ENCODE measurements at regions not wholly inside any gene's neighbourhood (a gene's known extent, or its start where the extent isn't known, plus 50 kb on each side); places are given as distances from the start of the nearest gene placed in this dataset.

DNA sequence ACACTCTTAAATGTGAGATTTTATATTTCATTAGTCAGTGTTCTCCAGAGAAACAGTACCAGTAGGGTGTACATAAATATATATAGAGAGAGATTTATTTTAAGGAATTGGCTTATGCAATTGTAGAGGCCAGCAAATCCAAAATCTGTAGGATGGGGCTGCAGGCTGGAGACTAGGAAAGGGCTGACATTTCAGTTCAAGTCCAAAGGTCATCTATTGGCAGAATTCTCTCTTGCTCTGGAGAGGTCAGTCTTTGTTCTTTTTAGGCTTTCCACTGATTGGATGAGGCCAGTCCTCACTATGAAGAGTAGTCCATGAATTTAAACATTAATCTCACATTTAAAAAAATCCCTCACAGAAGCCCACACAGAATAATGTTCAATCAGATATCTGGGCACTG is 170.8 kb upstream of the NCKAP5 start:
- no peaks in the 10 kb centered on the region for H3K9me3 ChIP-seq (ENCODE audit: control insufficient read depth in 2 of 2, insufficient read depth in 1 of 2, low read length in 1 of 2)
- H3K4me3 ChIP-seq (ENCODE audit: low read length in 2 of 2) = no peak overlapping the region
- no peaks in the 10 kb centered on the region for H3K36me3 ChIP-seq (ENCODE audit: control insufficient read depth in 2 of 2, insufficient read depth in 2 of 2, low read length in 1 of 2)
- H3K27me3 ChIP-seq (ENCODE audit: control insufficient read depth in 2 of 2, insufficient read depth in 1 of 2, low read length in 1 of 2) = no peaks in the 10 kb centered on the region
- DNase-seq (ENCODE audit: low read depth in 6 of 9, low spot score in 9 of 9) = no peak
- H3K4me1 ChIP-seq (ENCODE audit: control insufficient read depth in 2 of 2, insufficient read depth in 2 of 2, low read length in 2 of 2) = no peaks in the 10 kb centered on the region
- no peak overlapping the region for H3K27ac ChIP-seq (ENCODE audit: low read depth in 1 of 2, low read length in 1 of 2)

DNA sequence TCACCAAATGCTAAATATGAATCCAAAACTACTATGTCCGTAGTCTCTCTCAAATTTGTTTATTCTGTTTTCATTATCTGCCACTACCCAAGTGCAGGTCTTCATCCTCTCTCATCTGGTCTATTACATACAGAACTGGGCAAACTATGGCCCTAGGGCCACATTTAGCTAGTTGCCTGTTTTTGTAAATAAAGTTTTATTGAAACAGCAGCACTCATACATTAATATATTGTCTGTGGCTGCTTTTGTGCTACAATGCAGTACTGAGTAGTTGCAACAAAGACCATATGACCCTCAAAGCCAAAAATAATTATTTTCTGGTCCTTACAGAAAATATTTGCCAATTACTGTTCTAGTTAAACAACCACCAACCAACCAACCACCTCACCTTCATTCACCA is 172.2 kb upstream of the NCKAP5 start:
- WGBS = 95% methylated on average over 1 of the region's 1 CpG
- DNase-seq (ENCODE audit: low read depth in 6 of 9, low spot score in 9 of 9) = no peak
- Histone ChIP-seq H3K9me3 (ENCODE audit: control insufficient read depth in 2 of 2, insufficient read depth in 1 of 2, low read length in 1 of 2) (no peaks in the 10 kb centered on the region), H3K4me3 (ENCODE audit: low read length in 2 of 2) (no peak overlapping the region), H3K27ac (ENCODE audit: low read depth in 1 of 2, low read length in 1 of 2) (no peak overlapping the region), H3K36me3 (ENCODE audit: control insufficient read depth in 2 of 2, insufficient read depth in 2 of 2, low read length in 1 of 2) (no peaks in the 10 kb centered on the region), H3K27me3 (ENCODE audit: control insufficient read depth in 2 of 2, insufficient read depth in 1 of 2, low read length in 1 of 2) (no peaks in the 10 kb centered on the region), H3K4me1 (ENCODE audit: control insufficient read depth in 2 of 2, insufficient read depth in 2 of 2, low read length in 2 of 2) (no peaks in the 10 kb centered on the region)

DNA sequence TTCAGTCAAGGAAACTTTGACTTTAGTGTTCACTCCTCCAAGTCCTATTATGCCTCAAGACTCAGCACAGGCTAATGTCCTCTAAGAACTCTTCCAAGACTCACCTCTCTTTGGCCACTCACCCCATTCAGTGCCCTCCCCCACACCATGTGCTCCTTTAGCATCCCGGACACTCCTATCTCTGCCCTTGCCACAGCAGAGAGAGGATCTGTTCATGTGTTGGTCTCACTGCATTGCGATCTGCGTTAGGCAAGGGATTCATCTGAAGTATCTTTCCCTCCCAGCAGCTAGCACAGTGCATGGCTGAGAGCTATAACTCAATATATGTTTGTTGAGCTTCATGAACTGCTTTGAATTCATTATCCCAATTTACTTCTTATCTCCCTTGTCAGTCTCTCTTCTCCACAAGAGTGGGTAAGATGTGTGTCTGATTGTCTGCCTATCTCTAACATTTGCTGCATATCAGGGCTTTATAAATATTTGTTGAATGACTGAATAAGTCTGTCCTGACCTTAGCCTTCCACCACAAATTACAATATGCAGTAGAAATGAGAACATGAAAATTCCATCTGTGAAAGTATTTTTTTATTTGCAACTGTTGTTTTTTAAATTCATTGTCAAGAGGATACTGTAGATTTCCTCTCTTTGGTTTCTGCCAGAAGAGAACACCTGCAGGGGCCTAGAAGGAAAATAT is 179.9 kb upstream of the NCKAP5 start:
- 91% methylated on average over 3 of the region's 3 CpGs for WGBS

DNA sequence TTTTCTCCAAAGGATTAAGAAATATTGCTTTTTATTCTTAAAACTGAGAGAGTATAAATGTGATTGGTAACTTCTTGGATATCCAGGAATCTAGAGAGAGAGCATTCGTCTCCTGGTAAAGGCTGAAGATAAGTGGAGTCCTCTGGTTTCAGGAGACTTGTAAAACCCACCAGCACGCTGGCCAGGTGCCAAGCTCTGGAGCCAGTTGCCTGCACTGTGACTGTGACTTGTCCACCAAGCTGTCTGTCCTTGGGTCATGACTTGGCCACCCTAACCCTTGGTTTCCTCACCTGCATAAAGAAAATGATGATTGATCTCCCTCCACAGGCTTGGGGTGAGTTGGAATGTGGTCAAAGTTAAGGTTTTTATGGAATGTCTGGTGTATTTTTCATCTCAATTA is 185.4 kb upstream of the NCKAP5 start:
- Histone ChIP-seq H3K36me3 (ENCODE audit: control insufficient read depth in 2 of 2, insufficient read depth in 2 of 2, low read length in 1 of 2) (no peaks in the 10 kb centered on the region), H3K27me3 (ENCODE audit: control insufficient read depth in 2 of 2, insufficient read depth in 1 of 2, low read length in 1 of 2) (no peaks in the 10 kb centered on the region), H3K27ac (ENCODE audit: low read depth in 1 of 2, low read length in 1 of 2) (no peak overlapping the region), H3K4me3 (ENCODE audit: low read length in 2 of 2) (no peak overlapping the region), H3K9me3 (ENCODE audit: control insufficient read depth in 2 of 2, insufficient read depth in 1 of 2, low read length in 1 of 2) (no peaks in the 10 kb centered on the region), H3K4me1 (ENCODE audit: control insufficient read depth in 2 of 2, insufficient read depth in 2 of 2, low read length in 2 of 2) (no peaks in the 10 kb centered on the region)
- no peak for DNase-seq (ENCODE audit: low read depth in 6 of 9, low spot score in 9 of 9)
- 84% methylated on average over 2 of the region's 2 CpGs for WGBS

More for the DNA sequence above, 179.9 kb upstream of the NCKAP5 start:
- no peak overlapping the region for H3K4me3 ChIP-seq (ENCODE audit: low read length in 2 of 2)
- H3K36me3 ChIP-seq (ENCODE audit: control insufficient read depth in 2 of 2, insufficient read depth in 2 of 2, low read length in 1 of 2) = no peaks in the 10 kb centered on the region
- H3K4me1 ChIP-seq (ENCODE audit: control insufficient read depth in 2 of 2, insufficient read depth in 2 of 2, low read length in 2 of 2) = no peaks in the 10 kb centered on the region
- DNase-seq (ENCODE audit: low read depth in 6 of 9, low spot score in 9 of 9) = no peak
- H3K27me3 ChIP-seq (ENCODE audit: control insufficient read depth in 2 of 2, insufficient read depth in 1 of 2, low read length in 1 of 2) = no peaks in the 10 kb centered on the region
- H3K9me3 ChIP-seq (ENCODE audit: control insufficient read depth in 2 of 2, insufficient read depth in 1 of 2, low read length in 1 of 2) = no peaks in the 10 kb centered on the region
- no peak overlapping the region for H3K27ac ChIP-seq (ENCODE audit: low read depth in 1 of 2, low read length in 1 of 2)

DNA sequence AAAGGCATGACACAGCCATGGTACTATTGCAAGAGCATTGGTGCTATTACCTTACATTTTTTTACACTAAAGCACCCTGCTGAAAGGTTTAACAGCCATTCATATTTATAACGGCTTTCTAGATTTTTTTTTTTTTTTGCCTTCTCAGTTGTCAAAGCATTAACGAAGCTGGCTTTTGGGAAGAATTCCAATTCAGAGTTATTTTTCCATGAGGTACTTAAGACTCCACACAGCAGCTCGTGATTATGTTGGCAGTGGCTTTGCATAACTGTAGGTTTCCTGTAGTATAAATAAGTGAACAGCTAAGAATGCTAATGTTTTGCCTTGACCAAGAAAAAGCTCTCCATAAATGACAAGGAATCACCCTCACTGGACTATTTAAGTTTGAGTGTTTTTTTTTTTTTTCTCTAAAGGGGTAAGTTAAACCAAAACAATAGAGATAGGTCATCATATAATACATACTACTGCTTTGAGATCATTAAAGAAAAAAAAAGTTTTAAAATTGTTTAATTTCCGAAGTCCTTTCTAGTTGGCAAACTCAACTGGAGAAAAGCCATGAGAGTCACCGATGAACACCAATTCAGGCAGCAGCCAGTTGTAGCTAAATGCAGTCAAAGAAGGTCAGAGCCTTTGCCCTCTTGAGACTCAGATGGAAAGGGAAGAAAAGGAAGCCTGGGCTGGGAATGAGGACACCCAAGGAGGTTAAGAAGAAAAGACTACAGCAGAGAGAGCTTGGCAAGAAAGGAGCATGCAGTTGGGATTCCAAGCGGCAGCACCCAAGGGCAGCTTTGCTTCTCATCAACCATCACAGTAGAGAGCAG is 187.4 kb upstream of the NCKAP5 start:
- DNase-seq (ENCODE audit: low read depth in 6 of 9, low spot score in 9 of 9) = peak in 1 of 9 donors; percentile 7
- no peaks in the 10 kb centered on the region for H3K9me3 ChIP-seq (ENCODE audit: control insufficient read depth in 2 of 2, insufficient read depth in 1 of 2, low read length in 1 of 2)
- H3K4me1 ChIP-seq (ENCODE audit: control insufficient read depth in 2 of 2, insufficient read depth in 2 of 2, low read length in 2 of 2) = no peaks in the 10 kb centered on the region
- no peaks in the 10 kb centered on the region for H3K27me3 ChIP-seq (ENCODE audit: control insufficient read depth in 2 of 2, insufficient read depth in 1 of 2, low read length in 1 of 2)
- H3K36me3 ChIP-seq (ENCODE audit: control insufficient read depth in 2 of 2, insufficient read depth in 2 of 2, low read length in 1 of 2) = no peaks in the 10 kb centered on the region
- no peak overlapping the region for H3K27ac ChIP-seq (ENCODE audit: low read depth in 1 of 2, low read length in 1 of 2)
- H3K4me3 ChIP-seq (ENCODE audit: low read length in 2 of 2) = no peak overlapping the region
- WGBS = 84% methylated on average over 6 of the region's 6 CpGs

DNA sequence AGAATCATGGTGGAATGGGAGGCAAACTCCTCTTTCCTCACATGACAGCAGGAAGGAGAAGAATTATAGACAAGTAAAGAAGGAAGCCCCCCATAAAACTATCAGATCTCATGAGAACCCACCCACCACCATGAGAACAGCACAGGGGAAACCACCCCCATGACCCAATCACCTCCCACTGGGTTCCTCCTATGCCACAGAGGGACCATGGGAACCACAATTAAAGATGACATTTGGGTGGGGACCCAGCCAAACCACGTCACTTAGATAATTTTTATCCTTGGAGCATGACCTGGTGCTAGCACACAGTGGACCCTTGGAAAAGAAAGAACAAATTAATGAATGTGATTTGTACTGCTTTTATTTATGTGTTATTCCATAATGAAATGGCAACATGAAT is 188.6 kb upstream of the NCKAP5 start:
- Histone ChIP-seq H3K27ac (ENCODE audit: low read depth in 1 of 2, low read length in 1 of 2) (no peak overlapping the region), H3K36me3 (ENCODE audit: control insufficient read depth in 2 of 2, insufficient read depth in 2 of 2, low read length in 1 of 2) (no peaks in the 10 kb centered on the region), H3K9me3 (ENCODE audit: control insufficient read depth in 2 of 2, insufficient read depth in 1 of 2, low read length in 1 of 2) (no peaks in the 10 kb centered on the region), H3K4me3 (ENCODE audit: low read length in 2 of 2) (no peak overlapping the region), H3K27me3 (ENCODE audit: control insufficient read depth in 2 of 2, insufficient read depth in 1 of 2, low read length in 1 of 2) (no peaks in the 10 kb centered on the region), H3K4me1 (ENCODE audit: control insufficient read depth in 2 of 2, insufficient read depth in 2 of 2, low read length in 2 of 2) (no peaks in the 10 kb centered on the region)
- no peak for DNase-seq (ENCODE audit: low read depth in 6 of 9, low spot score in 9 of 9)
- WGBS = 77% methylated on average over 1 of the region's 1 CpG

DNA sequence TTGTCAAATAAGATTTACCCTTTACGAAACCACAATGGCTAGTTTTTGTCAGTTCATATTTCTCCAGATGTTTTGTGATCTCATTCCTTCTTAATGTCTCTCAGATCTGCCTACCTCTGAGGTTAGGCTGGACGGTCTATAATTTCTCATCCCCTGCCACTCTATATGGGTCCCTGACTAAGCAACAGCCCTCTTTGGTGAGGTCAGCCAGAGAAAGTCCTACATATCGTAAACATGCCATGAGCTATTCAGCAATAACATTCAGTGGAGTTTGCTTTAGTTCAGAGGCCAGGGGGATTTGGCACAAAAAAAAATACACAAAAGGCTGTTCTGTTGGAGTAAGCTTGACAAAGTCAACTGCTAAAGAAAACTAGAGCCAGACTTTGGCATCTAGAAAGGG is 192.1 kb upstream of the NCKAP5 start:
- no peak overlapping the region for H3K27ac ChIP-seq (ENCODE audit: low read depth in 1 of 2, low read length in 1 of 2)
- no peak for DNase-seq (ENCODE audit: low read depth in 6 of 9, low spot score in 9 of 9)
- no peaks in the 10 kb centered on the region for H3K27me3 ChIP-seq (ENCODE audit: control insufficient read depth in 2 of 2, insufficient read depth in 1 of 2, low read length in 1 of 2)
- 92% methylated on average over 3 of the region's 3 CpGs for WGBS
- H3K4me1 ChIP-seq (ENCODE audit: control insufficient read depth in 2 of 2, insufficient read depth in 2 of 2, low read length in 2 of 2) = no peaks in the 10 kb centered on the region
- H3K36me3 ChIP-seq (ENCODE audit: control insufficient read depth in 2 of 2, insufficient read depth in 2 of 2, low read length in 1 of 2) = no peaks in the 10 kb centered on the region
- no peaks in the 10 kb centered on the region for H3K9me3 ChIP-seq (ENCODE audit: control insufficient read depth in 2 of 2, insufficient read depth in 1 of 2, low read length in 1 of 2)
- H3K4me3 ChIP-seq (ENCODE audit: low read length in 2 of 2) = no peak overlapping the region

DNA sequence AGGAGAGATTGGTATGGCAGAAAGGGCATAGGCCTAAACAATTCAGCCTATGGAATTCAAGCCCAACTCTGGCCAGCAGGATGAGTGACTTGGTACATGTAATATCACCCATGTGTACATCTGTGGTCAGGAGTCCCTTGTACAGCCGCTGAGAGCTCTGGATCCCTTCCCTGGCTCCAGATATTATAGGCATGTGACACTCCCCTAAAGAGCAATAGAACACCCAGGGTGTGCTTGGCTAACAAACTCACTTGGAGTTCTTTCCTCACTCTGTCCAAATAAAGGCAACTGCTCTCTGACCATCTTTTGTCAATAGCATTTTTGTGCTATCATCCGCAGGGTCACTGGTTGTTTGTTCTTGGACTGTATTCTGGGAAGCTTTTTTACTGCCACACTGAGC is 197.4 kb upstream of the NCKAP5 start:
- H3K27ac ChIP-seq (ENCODE audit: low read depth in 1 of 2, low read length in 1 of 2) = no peak overlapping the region

DNA sequence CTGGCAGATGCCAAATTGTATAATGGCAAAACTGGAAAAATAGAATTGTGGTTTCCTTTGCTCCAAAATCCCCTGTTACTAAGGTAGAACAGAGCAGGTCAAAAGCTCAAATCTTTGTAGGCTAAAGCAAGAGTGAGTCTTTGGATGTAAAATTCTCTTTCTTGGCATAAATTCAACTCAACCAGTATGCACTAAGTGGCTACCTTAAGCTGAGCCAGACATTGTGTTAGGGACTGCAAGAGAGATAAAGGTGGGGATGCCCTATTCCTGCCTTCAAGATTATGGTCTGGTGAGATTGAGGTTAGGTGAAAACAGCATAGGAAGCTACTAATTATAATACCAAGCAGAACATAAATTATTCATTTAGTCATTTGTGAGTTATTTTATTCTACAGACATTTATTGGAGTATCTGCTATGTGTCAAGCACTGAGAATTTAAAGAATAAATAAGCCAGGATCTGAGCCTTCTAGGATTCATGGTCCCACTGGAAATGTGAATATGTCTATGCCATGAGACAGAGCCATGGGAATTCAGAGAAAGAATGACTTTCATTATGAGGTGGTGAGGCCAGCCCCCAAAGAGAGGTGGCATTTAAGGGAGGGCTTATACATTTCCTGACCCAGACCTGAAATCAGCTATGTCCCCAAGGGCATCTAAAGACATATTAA is 198.0 kb upstream of the NCKAP5 start:
- H3K4me1 ChIP-seq (ENCODE audit: control insufficient read depth in 2 of 2, insufficient read depth in 2 of 2, low read length in 2 of 2) = no peaks in the 10 kb centered on the region
- H3K9me3 ChIP-seq (ENCODE audit: control insufficient read depth in 2 of 2, insufficient read depth in 1 of 2, low read length in 1 of 2) = no peaks in the 10 kb centered on the region
- H3K27me3 ChIP-seq (ENCODE audit: control insufficient read depth in 2 of 2, insufficient read depth in 1 of 2, low read length in 1 of 2) = no peaks in the 10 kb centered on the region
- H3K36me3 ChIP-seq (ENCODE audit: control insufficient read depth in 2 of 2, insufficient read depth in 2 of 2, low read length in 1 of 2) = no peaks in the 10 kb centered on the region
- no peak overlapping the region for H3K4me3 ChIP-seq (ENCODE audit: low read length in 2 of 2)
- H3K27ac ChIP-seq (ENCODE audit: low read depth in 1 of 2, low read length in 1 of 2) = no peak overlapping the region
- no peak for DNase-seq (ENCODE audit: low read depth in 6 of 9, low spot score in 9 of 9)

More for the DNA sequence above, 197.4 kb upstream of the NCKAP5 start:
- no peak overlapping the region for H3K4me3 ChIP-seq (ENCODE audit: low read length in 2 of 2)
- H3K9me3 ChIP-seq (ENCODE audit: control insufficient read depth in 2 of 2, insufficient read depth in 1 of 2, low read length in 1 of 2) = no peaks in the 10 kb centered on the region
- no peaks in the 10 kb centered on the region for H3K27me3 ChIP-seq (ENCODE audit: control insufficient read depth in 2 of 2, insufficient read depth in 1 of 2, low read length in 1 of 2)
- DNase-seq (ENCODE audit: low read depth in 6 of 9, low spot score in 9 of 9) = no peak
- no peaks in the 10 kb centered on the region for H3K36me3 ChIP-seq (ENCODE audit: control insufficient read depth in 2 of 2, insufficient read depth in 2 of 2, low read length in 1 of 2)
- no peaks in the 10 kb centered on the region for H3K4me1 ChIP-seq (ENCODE audit: control insufficient read depth in 2 of 2, insufficient read depth in 2 of 2, low read length in 2 of 2)
- WGBS = 87% methylated on average over 2 of the region's 2 CpGs
